Bronchial epithelial cell (primary cell): ENCODE measurements at regions not wholly inside any gene's neighbourhood (a gene's known extent, or its start where the extent isn't known, plus 50 kb on each side); places are given as distances from the start of the nearest gene placed in this dataset.

Experiments
- DNase-seq: peaks from one replicate; pipeline ENCODE4 v3.0.0-alpha.2; 2010; ENCODE audit warnings: low read depth
- FAIRE-seq: peaks from 2 replicates; lab custom pipeline; 2011; peaks lifted over from hg19 to GRCh38; lab: Jason Lieb, UNC
- H3K27me3 ChIP-seq: 2 replicates; pipeline ENCODE4 v1.5.1; 2011; ENCODE audit warnings: low read length; ENCODE audit not compliant: control insufficient read depth, insufficient read depth
- H3K36me3 ChIP-seq: 2 replicates; pipeline ENCODE4 v1.5.1; 2011; ENCODE audit warnings: low read length; ENCODE audit not compliant: control insufficient read depth, insufficient read depth
- H3K4me3 ChIP-seq: 2 replicates; pipeline ENCODE4 v1.5.1; 2011; ENCODE audit warnings: mild to moderate bottlenecking, low read depth, low read length, control low read depth
- CTCF ChIP-seq: IDR thresholded peaks from 2 replicates; pipeline ENCODE4 v1.5.1; 2011; ENCODE audit warnings: mild to moderate bottlenecking, moderate library complexity, low read length, control low read depth, inconsistent platforms; ENCODE audit not compliant: insufficient read depth, severe bottlenecking

- TF ChIP-seq CTCF, result no peak
- Histone ChIP-seq H3K27me3 (no peaks in the 10 kb centered on the region), H3K36me3 (no peaks in the 10 kb centered on the region), H3K4me3 (no peak overlapping the region)
- no peak for FAIRE-seq
- DNase-seq, result no peak
Observed at GRCh38 chr16:86002178-86002900, 103.4 kb downstream of the IRF8 start.

GRCh38 chr16:86007524-86007923 is 108.6 kb downstream of the IRF8 start:
- H3K4me3 ChIP-seq, result no peak overlapping the region
- FAIRE-seq (no peak), DNase-seq (no peak)
- no peak for TF ChIP-seq CTCF
- H3K27me3 ChIP-seq, result no peaks in the 10 kb centered on the region
- no peaks in the 10 kb centered on the region for H3K36me3 ChIP-seq

GRCh38 chr16:86010680-86011141 is 111.7 kb downstream of the IRF8 start:
- Histone ChIP-seq H3K36me3 (no peaks in the 10 kb centered on the region), H3K27me3 (no peaks in the 10 kb centered on the region), H3K4me3 (no peak overlapping the region)
- DNase-seq (no peak), FAIRE-seq (no peak)
- TF ChIP-seq CTCF, result no peak

- no peak for TF ChIP-seq CTCF
- Histone ChIP-seq H3K36me3 (no peaks in the 10 kb centered on the region), H3K4me3 (no peak overlapping the region), H3K27me3 (no peaks in the 10 kb centered on the region)
- DNase-seq (no peak), FAIRE-seq (no peak)
Observed at GRCh38 chr16:86011532-86011931, 112.6 kb downstream of the IRF8 start.

- no peak for DNase-seq
- Histone ChIP-seq H3K4me3 (no peak overlapping the region), H3K36me3 (no peaks in the 10 kb centered on the region), H3K27me3 (no peaks in the 10 kb centered on the region)
- no peak for FAIRE-seq
- no peak for TF ChIP-seq CTCF
Observed at GRCh38 chr16:86012221-86012620, 113.3 kb downstream of the IRF8 start.

- DNase-seq (no peak), FAIRE-seq (no peak)
- Histone ChIP-seq H3K36me3 (no peaks in the 10 kb centered on the region), H3K27me3 (no peaks in the 10 kb centered on the region), H3K4me3 (no peak overlapping the region)
- TF ChIP-seq CTCF, result no peak
Observed at GRCh38 chr16:86013867-86014266, 114.9 kb downstream of the IRF8 start.
